B cell (primary cell): ENCODE measurements at regions not wholly inside any gene's neighbourhood (a gene's known extent, or its start where the extent isn't known, plus 50 kb on each side); places are given as distances from the start of the nearest gene placed in this dataset.

Experiments used
- ATAC-seq: fragments of 200-7000 bp; cut with Tn5 transposase; one replicate; pipeline ENCODE4 v1.10.0; 2021; ENCODE audit warnings: low read depth, mild to moderate bottlenecking, moderate number of reproducible peaks, moderate library complexity
- CTCF ChIA-PET: fragments of 350-600 bp; sonication (Branson Sonifier 250); formaldehyde crosslinking; loops from one replicate; lab custom pipeline; 2021; ENCODE audit warnings: antibody characterized with exemption, inconsistent platforms; lab: Charles Lee
- POLR2A ChIA-PET: fragments of 350-600 bp; sonication (Branson Sonifier 250); formaldehyde crosslinking; loops from one replicate; lab custom pipeline; 2021; ENCODE audit warnings: antibody characterized with exemption; lab: Charles Lee
- DNase-seq: peaks from one replicate; pipeline ENCODE4 v3.0.0; 2013
- H2AFZ ChIP-seq: 2 replicates; pipeline ENCODE4 v1.6.1; 2012; ENCODE audit warnings: mild to moderate bottlenecking, low read depth, low read length; ENCODE audit not compliant: insufficient read depth, poor library complexity, severe bottlenecking
- H3K27ac ChIP-seq, 2 donors: 1 replicate in 1 of 2; 2 replicates in 1 of 2; pipeline ENCODE4 v1.5.1; 2012 to 2013; ENCODE audit warnings: low read length in 2 of 2, mild to moderate bottlenecking in 2 of 2, moderate library complexity in 1 of 2
- H3K27me3 ChIP-seq, 4 experiments: fragments of 200-600 bp in 1 of 4; sonication (generic) in 1 of 4; replicated peaks in 1 of 4; 1 replicate in 2 of 4; 2 replicates in 2 of 4; pipeline versions ENCODE4 v1.6.1 to v1.7.0; 2013 to 2016; ENCODE audit warnings: low read length in 3 of 4, mild to moderate bottlenecking in 2 of 4, mixed read lengths in 1 of 4, moderate library complexity in 1 of 4; ENCODE audit not compliant: insufficient read depth in 4 of 4, control insufficient read depth in 3 of 4; ENCODE audit errors: control extremely low read depth in 1 of 4
- H3K36me3 ChIP-seq, 2 experiments: replicated peaks in 1 of 2; 1 replicate in 1 of 2; 2 replicates in 1 of 2; pipeline versions ENCODE4 v1.6.1 to v1.7.1; 2013; ENCODE audit warnings: low read length in 1 of 2; ENCODE audit not compliant: insufficient read depth in 2 of 2, control insufficient read depth in 1 of 2; ENCODE audit errors: control extremely low read depth in 1 of 2, extremely low read depth in 1 of 2
- H3K4me1 ChIP-seq, 2 donors: fragments of 200-600 bp in 1 of 2; sonication (generic) in 1 of 2; 1 replicate in 1 of 2; 2 replicates in 1 of 2; pipeline versions ENCODE4 v1.5.1 to v1.6.1; 2013 to 2017; ENCODE audit warnings: low read length in 2 of 2; ENCODE audit not compliant: control insufficient read depth in 2 of 2, insufficient read depth in 2 of 2
- H3K4me2 ChIP-seq: replicated peaks from 2 replicates; pipeline ENCODE3; 2012; ENCODE audit warnings: mild to moderate bottlenecking, low read depth, low read length; ENCODE audit not compliant: poor library complexity, severe bottlenecking
- H3K4me3 ChIP-seq, 5 experiments: fragments of 200-600 bp in 1 of 5; sonication (generic) in 1 of 5; 1 replicate in 3 of 5; 2 replicates in 2 of 5; pipeline versions ENCODE4 v1.5.1 to v1.7.0; 2011 to 2016; ENCODE audit warnings: low read length in 4 of 5, mild to moderate bottlenecking in 4 of 5, low read depth in 2 of 5, control low read depth in 1 of 5, moderate library complexity in 1 of 5; ENCODE audit not compliant: insufficient read depth in 1 of 5; ENCODE audit errors: control extremely low read depth in 1 of 5, extremely low read depth in 1 of 5
- H3K79me2 ChIP-seq: fragments of 200-600 bp; sonication (generic); one replicate; pipeline ENCODE4 v1.6.0; 2016; ENCODE audit warnings: low read length; ENCODE audit not compliant: control insufficient read depth, insufficient read depth
- H3K9ac ChIP-seq: fragments of 200-600 bp; sonication (generic); 2 replicates; pipeline ENCODE4 v1.6.1; 2017; ENCODE audit warnings: mild to moderate bottlenecking, low read length, moderate library complexity
- H3K9me3 ChIP-seq, 3 donors: one replicate each; pipeline versions ENCODE4 v1.6.1 to v1.7.1; 2013; ENCODE audit warnings: low read length in 2 of 3; ENCODE audit not compliant: control insufficient read depth in 2 of 3, insufficient read depth in 1 of 3; ENCODE audit errors: control extremely low read depth in 1 of 3
- H4K20me1 ChIP-seq: 2 replicates; pipeline ENCODE4 v1.6.0; 2012; ENCODE audit warnings: mild to moderate bottlenecking, low read length; ENCODE audit not compliant: insufficient read depth, control insufficient read depth, poor library complexity, severe bottlenecking
- H3K27ac Mint-ChIP-seq: one replicate; pipeline ENCODE4 v1.8.0; 2021; ENCODE audit warnings: mixed read lengths
- H3K27me3 Mint-ChIP-seq: one replicate; pipeline ENCODE4 v1.8.0; 2021; ENCODE audit warnings: mixed read lengths
- H3K4me1 Mint-ChIP-seq: one replicate; pipeline ENCODE4 v1.8.0; 2021; ENCODE audit warnings: mixed read lengths
- H3K4me3 Mint-ChIP-seq: one replicate; pipeline ENCODE4 v1.8.0; 2021; ENCODE audit warnings: mixed read lengths
- H3K9me3 Mint-ChIP-seq: one replicate; pipeline ENCODE4 v1.8.0; 2022; ENCODE audit warnings: mixed read lengths; ENCODE audit not compliant: insufficient read depth
- CTCF ChIP-seq: fragments of 200-600 bp; IDR thresholded peaks from one replicate; pipeline ENCODE4 v1.8.0; 2022; ENCODE audit warnings: antibody characterized with exemption, mild to moderate bottlenecking
- EZH2 ChIP-seq: IDR thresholded peaks from 2 replicates; pipeline ENCODE4 v1.6.1; 2012; ENCODE audit warnings: borderline replicate concordance, low read depth, mild to moderate bottlenecking, moderate library complexity, low read length; ENCODE audit not compliant: insufficient read depth, poor library complexity, severe bottlenecking
- WGBS: methylation state at CpG from one replicate; pipeline ENCODE4 v1.1.5; 2013; ENCODE audit warnings: missing lambda C conversion rate; ENCODE audit not compliant: insufficient coverage; 5-methylcytosine and 5-hydroxymethylcytosine counted together
- intact Hi-C: fragments of 100-400 bp; cut with micrococcal nuclease; formaldehyde crosslinking; loops from one replicate; pipeline ENCODE4 v1.10.0; 2022

DNA sequence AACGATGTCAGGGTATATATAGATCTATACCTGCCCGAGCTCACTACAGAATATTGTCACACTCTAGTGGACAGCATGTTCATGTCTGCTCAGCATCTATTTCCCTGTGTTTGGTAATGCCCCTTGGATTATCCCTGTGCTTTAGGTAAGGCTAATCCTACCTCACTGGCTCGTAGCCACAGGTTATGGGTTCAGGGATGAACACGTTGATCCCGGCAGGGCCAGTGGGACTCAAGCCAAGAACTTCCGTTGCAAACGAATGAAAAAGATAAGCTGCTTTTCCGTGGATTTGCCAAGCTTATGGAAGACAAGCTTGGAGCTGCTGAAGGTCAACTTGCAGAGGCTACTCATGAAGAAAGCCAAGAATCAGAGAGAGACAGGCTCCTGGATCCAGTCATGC lies 400.0 kb upstream of the TSHZ3 start:
- 89% methylated on average over 7 of the region's 8 CpGs for WGBS
- Mint-ChIP-seq H3K27me3 (no peaks in the 10 kb centered on the region), H3K27ac (no peak overlapping the region), H3K9me3 (peaks cover 2% of the 10 kb centered on the region), H3K4me1 (no peaks in the 10 kb centered on the region), H3K4me3 (no peak overlapping the region)
- CTCF ChIA-PET: no interaction called here
- TF ChIP-seq EZH2 (no peak), CTCF (no peak)
- H3K36me3 ChIP-seq: no peaks in the 10 kb centered on the region
- H3K9me3 ChIP-seq: peaks cover 0 to 4% (median 0%) of the 10 kb centered on the region in 3 donors
- no peak overlapping the region for H3K27ac ChIP-seq
- H3K27me3 ChIP-seq: no peaks in the 10 kb centered on the region
- no peaks in the 10 kb centered on the region for H3K4me1 ChIP-seq
- H4K20me1 ChIP-seq: no peaks in the 10 kb centered on the region
- intact Hi-C loops: no loop called here
- no peak overlapping the region for H3K4me3 ChIP-seq
- ATAC-seq (no peak), DNase-seq (no peak)
- POLR2A ChIA-PET: no interaction called here
- no peak overlapping the region for H2AFZ ChIP-seq
- H3K4me2 ChIP-seq: no peak overlapping the region
- no peaks in the 10 kb centered on the region for H3K79me2 ChIP-seq
- no peak overlapping the region for H3K9ac ChIP-seq

- no peak overlapping the region for H3K27ac Mint-ChIP-seq
- intact Hi-C loops: no loop called here
- no peaks in the 10 kb centered on the region for H3K27me3 Mint-ChIP-seq
- Histone ChIP-seq H3K9me3 (peaks cover 0 to 19% (median 0%) of the 10 kb centered on the region in 3 donors), H3K9ac (no peak overlapping the region), H3K79me2 (no peaks in the 10 kb centered on the region), H4K20me1 (no peaks in the 10 kb centered on the region), H3K4me1 (no peaks in the 10 kb centered on the region), H3K27ac (no peak overlapping the region), H2AFZ (no peak overlapping the region), H3K27me3 (no peaks in the 10 kb centered on the region), H3K4me2 (no peak overlapping the region), H3K36me3 (no peaks in the 10 kb centered on the region), H3K4me3 (no peak overlapping the region)
- ChIA-PET CTCF (interaction anchor here (0.7 kb wide), 1 partner anchor 136 kb away, joined by 4 read pairs; no protein-coding TSS in a partner anchor), POLR2A (no interaction called here)
- ATAC-seq (no peak), DNase-seq (no peak)
- WGBS: 96% methylated on average over 3 of the region's 4 CpGs
- H3K9me3 Mint-ChIP-seq: peaks cover 3% of the 10 kb centered on the region
- H3K4me3 Mint-ChIP-seq: no peak overlapping the region
- H3K4me1 Mint-ChIP-seq: no peaks in the 10 kb centered on the region
- TF ChIP-seq EZH2 (no peak), CTCF (no peak)
These were observed 410.1 kb upstream of the TSHZ3 start for GRCh38 chr19:31759359-31759758.
